GM13976 (cell line): ENCODE measurements at regions not wholly inside any gene's neighbourhood (a gene's known extent, or its start where the extent isn't known, plus 50 kb on each side); places are given as distances from the start of the nearest gene placed in this dataset.

ENCODE experiments used
- DNase-seq: peaks from one replicate; pipeline ENCODE4 v3.0.0; 2012; ENCODE audit warnings: low spot score
- CTCF ChIP-seq: IDR thresholded peaks from 2 replicates; pipeline ENCODE4 v1.5.1; 2012; ENCODE audit warnings: borderline replicate concordance, mild to moderate bottlenecking; ENCODE audit not compliant: insufficient read depth; ENCODE audit errors: extremely low read depth, missing control alignments, control extremely low read depth
- in situ Hi-C: fragments of 300-500 bp; cut with MboI; formaldehyde crosslinking; loops from one replicate; pipeline ENCODE4 v1.12.0; 2022; ENCODE audit warnings: low sequenced_read_pairs, mixed read lengths, inconsistent platforms; ENCODE audit not compliant: unreplicated experiment

- TF ChIP-seq CTCF = no peak
- in situ Hi-C loops = no loop called here
- no peak for DNase-seq
These were observed 56.5 kb upstream of the BACH1 start for GRCh38 chr21:29242201-29242600.

DNA sequence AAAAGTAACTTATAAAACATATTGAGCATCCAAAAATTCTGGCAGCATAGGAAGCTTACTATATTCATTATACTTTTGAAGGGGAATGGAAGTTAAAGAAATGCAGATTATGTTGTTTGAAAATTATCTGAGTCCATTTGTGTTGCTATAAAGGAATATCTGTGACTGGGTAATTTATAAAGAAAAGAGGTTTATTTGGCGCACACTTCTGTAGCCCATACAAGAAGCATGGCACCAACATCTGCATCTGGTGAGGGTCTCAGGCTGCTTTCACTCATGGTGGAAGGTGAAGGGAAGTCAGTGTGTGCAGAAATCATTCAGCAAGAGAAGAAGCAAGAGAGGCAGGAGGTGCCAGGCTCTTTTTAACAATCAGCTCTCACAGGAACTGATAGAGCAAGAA lies 55.5 kb upstream of the BACH1 start:
- in situ Hi-C loops = no loop called here
- TF ChIP-seq CTCF = no peak
- no peak for DNase-seq

- DNase-seq = peak; percentile 16
- in situ Hi-C loops = no loop called here
- TF ChIP-seq CTCF = no peak
These were observed 53.5 kb upstream of the BACH1 start for GRCh38 chr21:29245104-29245643.

- in situ Hi-C loops = no loop called here
- no peak for TF ChIP-seq CTCF
- no peak for DNase-seq
These were observed 52.9 kb upstream of the BACH1 start for GRCh38 chr21:29245863-29246262.

- no peak for DNase-seq
- TF ChIP-seq CTCF = no peak
- in situ Hi-C loops = no loop called here
These were observed 52.1 kb upstream of the BACH1 start for GRCh38 chr21:29246614-29247013.

DNA sequence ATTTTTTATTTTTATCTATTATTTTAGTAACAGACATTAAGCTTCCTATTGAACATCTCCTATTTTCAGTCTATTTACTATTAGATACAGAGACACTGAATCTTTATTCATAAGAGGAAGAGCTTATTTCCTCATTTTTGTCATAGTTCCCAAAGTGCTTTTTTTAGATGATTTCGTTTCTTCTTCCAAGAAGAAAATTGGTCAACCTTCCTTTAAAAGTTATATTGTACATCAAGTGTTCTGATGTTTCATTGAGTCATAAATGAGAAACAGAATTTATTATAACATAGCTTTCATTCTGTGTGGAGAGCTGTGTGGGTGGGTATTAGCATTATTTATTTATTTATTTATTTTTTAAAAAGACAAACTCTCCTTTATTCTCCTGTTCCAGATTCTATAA lies 50.6 kb upstream of the BACH1 start:
- in situ Hi-C loops = no loop called here
- no peak for DNase-seq
- no peak for TF ChIP-seq CTCF
